Fibroblast of mammary gland (primary cell): ENCODE measurements at regions not wholly inside any gene's neighbourhood (a gene's known extent, or its start where the extent isn't known, plus 50 kb on each side); places are given as distances from the start of the nearest gene placed in this dataset.

ENCODE experiments used
- DNase-seq: peaks from one replicate; pipeline ENCODE4 v3.0.0-alpha.2; 2010; ENCODE audit warnings: low read depth
- H3K4me3 ChIP-seq: 2 replicates; pipeline ENCODE4 v1.5.1; 2011; ENCODE audit warnings: low read depth, mild to moderate bottlenecking, low read length, moderate library complexity; ENCODE audit not compliant: control insufficient read depth
- CTCF ChIP-seq: conservative IDR thresholded peaks from 2 replicates; pipeline ENCODE4 v1.5.1; 2011; ENCODE audit warnings: low read depth, low read length, inconsistent platforms; ENCODE audit not compliant: control insufficient read depth, insufficient read depth

DNA sequence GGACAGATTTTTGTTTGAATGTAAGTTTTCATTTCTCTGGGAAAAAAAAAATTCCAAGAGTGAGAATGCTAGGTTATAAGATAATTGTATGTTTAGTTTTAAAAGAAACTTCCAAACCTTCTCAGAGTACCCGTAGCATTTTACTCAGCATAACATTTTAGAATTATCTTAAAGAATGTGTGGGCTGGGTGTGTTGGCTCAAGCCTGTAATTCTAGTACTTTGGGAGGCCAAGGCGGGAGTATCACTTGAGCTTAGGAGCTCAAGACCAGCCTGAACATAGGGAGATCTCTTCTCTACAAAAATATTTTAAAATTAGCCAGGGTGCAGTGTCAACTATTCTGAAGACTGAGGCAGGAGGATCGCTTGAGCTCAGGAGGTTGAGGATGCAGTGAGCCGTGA, 57.4 kb upstream of the RMP24 start:
- no peak for DNase-seq
- TF ChIP-seq CTCF: no peak
- H3K4me3 ChIP-seq: no peak overlapping the region

DNA sequence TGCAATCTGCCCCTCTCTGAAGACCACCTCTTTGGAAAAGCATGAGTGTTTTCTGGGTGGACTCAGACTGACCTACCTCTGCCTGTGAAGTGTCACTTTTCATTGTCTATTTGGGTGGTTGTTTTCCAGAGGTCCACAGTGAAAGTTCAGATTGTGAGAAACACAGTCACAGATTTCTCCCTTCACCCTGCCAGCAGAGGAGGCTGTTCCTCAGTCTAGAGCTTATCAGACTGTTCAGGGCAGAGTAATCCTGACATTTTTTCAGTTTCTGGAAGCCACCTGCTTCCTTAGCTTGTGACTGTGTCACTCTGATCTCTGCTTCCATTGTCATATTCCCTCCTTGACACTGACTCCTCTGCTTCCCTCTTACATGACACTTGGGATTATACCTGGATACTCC, 55.4 kb upstream of the RMP24 start:
- no peak for DNase-seq

GRCh38 chr18:35918564-35918963, 53.9 kb upstream of the RMP24 start:
- no peak for DNase-seq
- TF ChIP-seq CTCF: no peak
- H3K4me3 ChIP-seq: no peak overlapping the region

More for the DNA sequence above, 55.4 kb upstream of the RMP24 start:
- H3K4me3 ChIP-seq: no peak overlapping the region
- no peak for TF ChIP-seq CTCF

DNA sequence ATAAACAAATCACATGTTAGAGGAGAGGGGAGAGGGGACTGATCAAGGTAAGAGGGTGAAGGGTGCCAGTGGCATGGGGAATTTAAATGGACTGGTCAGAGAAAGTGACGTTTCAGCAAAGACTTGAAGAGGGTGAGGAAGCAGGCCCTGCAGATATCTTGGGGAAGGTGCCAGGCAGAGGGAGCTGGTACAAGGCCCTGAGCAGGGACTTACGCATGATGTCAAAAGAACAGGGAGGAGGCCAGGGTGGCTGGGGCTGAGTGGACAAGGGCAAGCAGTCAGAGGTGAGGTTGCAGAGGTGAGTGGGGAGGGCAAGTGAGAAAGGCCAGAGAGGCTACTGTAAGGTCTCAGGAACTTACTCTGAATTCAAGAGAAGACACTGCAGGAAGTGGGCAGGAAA, 53.3 kb upstream of the RMP24 start:
- TF ChIP-seq CTCF: no peak
- H3K4me3 ChIP-seq: no peak overlapping the region
- DNase-seq: no peak

GRCh38 chr18:35920623-35921022, 51.9 kb upstream of the RMP24 start:
- TF ChIP-seq CTCF: no peak
- H3K4me3 ChIP-seq: no peak overlapping the region
- no peak for DNase-seq
